Neutrophil (primary cell): ENCODE measurements at regions not wholly inside any gene's neighbourhood (a gene's known extent, or its start where the extent isn't known, plus 50 kb on each side); places are given as distances from the start of the nearest gene placed in this dataset.

Experiments
- H3K27ac ChIP-seq: fragments of 200-600 bp; sonication (generic); 2 replicates; pipeline ENCODE4 v1.5.1; 2016; ENCODE audit warnings: mild to moderate bottlenecking, moderate library complexity
- H3K27me3 ChIP-seq: fragments of 200-600 bp; sonication (generic); 2 replicates; pipeline ENCODE4 v1.6.0; 2016; ENCODE audit warnings: mild to moderate bottlenecking
- H3K36me3 ChIP-seq: fragments of 200-600 bp; sonication (generic); 2 replicates; pipeline ENCODE4 v1.5.1; 2017
- H3K4me1 ChIP-seq, 2 experiments: fragments of 200-600 bp in 1 of 2; sonication (generic) in 1 of 2; 1 replicate in 1 of 2; 2 replicates in 1 of 2; pipeline versions ENCODE4 v1.5.1 to v1.6.1; 2013 to 2016; ENCODE audit warnings: low read depth in 1 of 2, low read length in 1 of 2, mild to moderate bottlenecking in 1 of 2, moderate library complexity in 1 of 2; ENCODE audit not compliant: control insufficient read depth in 1 of 2, insufficient read depth in 1 of 2
- H3K4me3 ChIP-seq, 2 experiments: fragments of 200-600 bp in 1 of 2; sonication (generic) in 1 of 2; 1 replicate in 1 of 2; 2 replicates in 1 of 2; pipeline ENCODE4 v1.5.1; 2013 to 2016; ENCODE audit warnings: low read depth in 1 of 2, low read length in 1 of 2, mild to moderate bottlenecking in 1 of 2, moderate library complexity in 1 of 2
- H3K9me3 ChIP-seq: fragments of 200-600 bp; sonication (generic); 2 replicates; pipeline ENCODE4 v1.5.1; 2016
- TF ChIP-seq, protein P1 (sequence below): fragments of 200-600 bp; sonication (generic); IDR thresholded peaks from 2 replicates; pipeline ENCODE4 v1.5.1; 2016; ENCODE audit warnings: antibody characterized with exemption

- Histone ChIP-seq H3K27ac (no peak overlapping the region), H3K4me1 (no peaks in the 10 kb centered on the region), H3K4me3 (no peak overlapping the region), H3K36me3 (no peaks in the 10 kb centered on the region), H3K9me3 (no peaks in the 10 kb centered on the region), H3K27me3 (no peaks in the 10 kb centered on the region)
- TF ChIP-seq, protein P1, sequence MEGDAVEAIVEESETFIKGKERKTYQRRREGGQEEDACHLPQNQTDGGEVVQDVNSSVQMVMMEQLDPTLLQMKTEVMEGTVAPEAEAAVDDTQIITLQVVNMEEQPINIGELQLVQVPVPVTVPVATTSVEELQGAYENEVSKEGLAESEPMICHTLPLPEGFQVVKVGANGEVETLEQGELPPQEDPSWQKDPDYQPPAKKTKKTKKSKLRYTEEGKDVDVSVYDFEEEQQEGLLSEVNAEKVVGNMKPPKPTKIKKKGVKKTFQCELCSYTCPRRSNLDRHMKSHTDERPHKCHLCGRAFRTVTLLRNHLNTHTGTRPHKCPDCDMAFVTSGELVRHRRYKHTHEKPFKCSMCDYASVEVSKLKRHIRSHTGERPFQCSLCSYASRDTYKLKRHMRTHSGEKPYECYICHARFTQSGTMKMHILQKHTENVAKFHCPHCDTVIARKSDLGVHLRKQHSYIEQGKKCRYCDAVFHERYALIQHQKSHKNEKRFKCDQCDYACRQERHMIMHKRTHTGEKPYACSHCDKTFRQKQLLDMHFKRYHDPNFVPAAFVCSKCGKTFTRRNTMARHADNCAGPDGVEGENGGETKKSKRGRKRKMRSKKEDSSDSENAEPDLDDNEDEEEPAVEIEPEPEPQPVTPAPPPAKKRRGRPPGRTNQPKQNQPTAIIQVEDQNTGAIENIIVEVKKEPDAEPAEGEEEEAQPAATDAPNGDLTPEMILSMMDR, result no peak
Measured at GRCh38 chr1:96074876-96075577, 646.6 kb upstream of the PTBP2 start.

GRCh38 chr1:96075704-96076455, 645.7 kb upstream of the PTBP2 start:
- TF ChIP-seq, protein P1, result no peak
- Histone ChIP-seq H3K27ac (no peak overlapping the region), H3K27me3 (no peaks in the 10 kb centered on the region), H3K4me1 (no peaks in the 10 kb centered on the region), H3K36me3 (no peaks in the 10 kb centered on the region), H3K9me3 (no peaks in the 10 kb centered on the region), H3K4me3 (no peak overlapping the region)

GRCh38 chr1:96076589-96076988, 645.0 kb upstream of the PTBP2 start:
- Histone ChIP-seq H3K27ac (no peak overlapping the region), H3K4me3 (no peak overlapping the region), H3K36me3 (no peaks in the 10 kb centered on the region), H3K27me3 (no peaks in the 10 kb centered on the region), H3K9me3 (no peaks in the 10 kb centered on the region), H3K4me1 (no peaks in the 10 kb centered on the region)
- TF ChIP-seq, protein P1, result no peak

DNA sequence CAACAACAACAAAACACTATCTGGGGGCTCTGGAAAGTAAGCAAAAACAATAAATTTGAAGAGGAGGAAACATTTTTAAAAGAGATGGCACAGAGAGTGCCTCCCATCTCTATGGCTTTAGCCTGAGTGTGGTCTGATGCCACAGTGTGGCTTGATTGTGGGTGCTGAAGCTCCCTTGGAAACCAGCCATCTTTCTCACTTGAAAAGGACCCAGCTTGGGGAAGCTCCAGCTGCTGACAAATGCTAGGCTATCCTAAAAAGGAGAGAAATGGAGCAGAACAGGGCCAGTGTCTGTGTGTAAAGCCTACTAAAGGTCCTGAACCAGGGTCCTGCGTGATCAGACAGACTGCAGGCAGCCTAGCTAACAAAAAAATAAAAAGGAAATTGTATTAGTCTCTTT, 642.0 kb upstream of the PTBP2 start:
- no peak overlapping the region for H3K4me3 ChIP-seq
- TF ChIP-seq, protein P1, result no peak
- H3K9me3 ChIP-seq, result no peaks in the 10 kb centered on the region
- no peaks in the 10 kb centered on the region for H3K36me3 ChIP-seq
- H3K27me3 ChIP-seq, result no peaks in the 10 kb centered on the region
- no peak overlapping the region for H3K27ac ChIP-seq
- no peaks in the 10 kb centered on the region for H3K4me1 ChIP-seq

- no peaks in the 10 kb centered on the region for H3K9me3 ChIP-seq
- no peaks in the 10 kb centered on the region for H3K4me1 ChIP-seq
- no peaks in the 10 kb centered on the region for H3K36me3 ChIP-seq
- no peak overlapping the region for H3K4me3 ChIP-seq
- H3K27me3 ChIP-seq, result no peaks in the 10 kb centered on the region
- H3K27ac ChIP-seq, result no peak overlapping the region
- TF ChIP-seq, protein P1, result no peak
Measured at GRCh38 chr1:96080925-96081324, 640.7 kb upstream of the PTBP2 start.
